Spleen (tissue), 7 donors: ENCODE measurements at regions not wholly inside any gene's neighbourhood (a gene's known extent, or its start where the extent isn't known, plus 50 kb on each side); places are given as distances from the start of the nearest gene placed in this dataset.
"Not testable (repeated sequence)": the region's sequence is repeated elsewhere in the genome, so short reads cannot be mapped to it uniquely, and the experiment has no call there.

Experiments used
- CTCF ChIP-seq, 11 experiments: fragments of 200-600 bp in 7 of 11; fragments of 450-650 bp in 4 of 11; sonication (generic) in 4 of 11; IDR thresholded peaks in 8 of 11; conservative IDR thresholded peaks in 3 of 11; 1 replicate in 7 of 11; 2 replicates in 4 of 11; pipeline versions ENCODE4 v1.4.0 to v1.8.0; 2016 to 2021; ENCODE audit warnings: antibody characterized with exemption in 11 of 11, inconsistent platforms in 4 of 11, mild to moderate bottlenecking in 1 of 11
- POLR2A ChIP-seq, 3 donors: fragments of 450-650 bp; IDR thresholded peaks; one replicate each; pipeline ENCODE4 v1.5.1; 2017; ENCODE audit warnings: antibody characterized with exemption in 3 of 3, mild to moderate bottlenecking in 1 of 3
- donor health status: DM: no; HTN: no; CAD: no; lungs with moderate emphysema.
- donor health status: DM: no; HTN: no; CAD: no.
- donor health status: DM: no; HTN: no; CAD: no.

- TF ChIP-seq CTCF (IDR thresholded peaks at IDR 0.05 in 8 of 11, conservative IDR thresholded peaks at IDR 0.05 in 3 of 11); POLR2A (IDR thresholded peaks at IDR 0.05): not testable (repeated sequence)
These were observed 1406.4 kb upstream of the PCDH10 start for GRCh38 chr4:131742536-131743205.
